Adipocyte (in vitro differentiated cells): ENCODE measurements at regions not wholly inside any gene's neighbourhood (a gene's known extent, or its start where the extent isn't known, plus 50 kb on each side); places are given as distances from the start of the nearest gene placed in this dataset.
"Not testable (repeated sequence)": the region's sequence is repeated elsewhere in the genome, so short reads cannot be mapped to it uniquely, and the experiment has no call there.

Experiments
- DNase-seq: peaks from one replicate; pipeline ENCODE4 v3.0.0-alpha.2; 2015; ENCODE audit warnings: low read depth
- H3K27me3 ChIP-seq: replicated peaks from 2 replicates; pipeline ENCODE4 v1.7.0; 2013; ENCODE audit warnings: mild to moderate bottlenecking, low read length, moderate library complexity; ENCODE audit not compliant: control insufficient read depth, insufficient read depth
- H3K36me3 ChIP-seq: 2 replicates; pipeline ENCODE4 v1.7.0; 2013; ENCODE audit warnings: low read length, mild to moderate bottlenecking, moderate library complexity; ENCODE audit not compliant: control insufficient read depth, insufficient read depth, severe bottlenecking
- H3K4me1 ChIP-seq: 2 replicates; pipeline ENCODE4 v1.7.0; 2013; ENCODE audit warnings: mild to moderate bottlenecking, low read length, moderate library complexity; ENCODE audit not compliant: control insufficient read depth, insufficient read depth
- H3K4me3 ChIP-seq: 2 replicates; pipeline ENCODE4 v1.7.0; 2013; ENCODE audit warnings: mild to moderate bottlenecking, low read length, moderate library complexity
- H3K9ac ChIP-seq: 2 replicates; pipeline ENCODE4 v1.7.0; 2013; ENCODE audit warnings: mild to moderate bottlenecking, low read length, moderate library complexity
- H3K9me3 ChIP-seq: 2 replicates; pipeline ENCODE4 v1.7.0; 2013; ENCODE audit warnings: mild to moderate bottlenecking, low read length, moderate library complexity; ENCODE audit not compliant: control insufficient read depth

GRCh38 chr20:33922224-33922623, 71.5 kb upstream of the RALY start:
- Histone ChIP-seq H3K4me1 (peaks cover 18% of the 10 kb centered on the region), H3K36me3 (no peaks in the 10 kb centered on the region), H3K27me3 (no peaks in the 10 kb centered on the region), H3K9ac (no peak overlapping the region), H3K9me3 (no peaks in the 10 kb centered on the region), H3K4me3 (no peak overlapping the region)
- no peak for DNase-seq

DNA sequence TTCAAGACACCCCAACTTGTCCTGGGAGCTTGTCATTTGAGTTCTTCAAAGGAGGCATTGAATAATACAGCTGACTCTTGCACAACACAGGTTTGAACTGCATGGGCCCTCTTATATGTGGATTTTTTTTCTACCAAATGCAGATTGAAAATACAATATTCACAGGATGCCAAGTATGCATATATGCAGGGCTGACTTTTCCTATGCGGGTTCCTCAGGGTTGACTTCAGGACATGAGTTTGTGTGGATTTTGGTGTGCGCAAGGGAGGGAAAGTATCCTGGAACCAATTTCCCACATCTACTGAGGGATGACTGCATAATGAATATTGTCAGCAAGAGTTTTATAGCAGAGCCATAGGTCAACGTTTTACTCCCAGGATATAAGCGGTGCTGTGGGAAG, 70.0 kb upstream of the RALY start:
- H3K36me3 ChIP-seq, result no peaks in the 10 kb centered on the region
- H3K27me3 ChIP-seq, result no peaks in the 10 kb centered on the region
- H3K4me1 ChIP-seq, result peaks cover 6% of the 10 kb centered on the region
- no peak overlapping the region for H3K9ac ChIP-seq
- H3K4me3 ChIP-seq, result no peak overlapping the region
- DNase-seq, result no peak
- H3K9me3 ChIP-seq, result no peaks in the 10 kb centered on the region

DNA sequence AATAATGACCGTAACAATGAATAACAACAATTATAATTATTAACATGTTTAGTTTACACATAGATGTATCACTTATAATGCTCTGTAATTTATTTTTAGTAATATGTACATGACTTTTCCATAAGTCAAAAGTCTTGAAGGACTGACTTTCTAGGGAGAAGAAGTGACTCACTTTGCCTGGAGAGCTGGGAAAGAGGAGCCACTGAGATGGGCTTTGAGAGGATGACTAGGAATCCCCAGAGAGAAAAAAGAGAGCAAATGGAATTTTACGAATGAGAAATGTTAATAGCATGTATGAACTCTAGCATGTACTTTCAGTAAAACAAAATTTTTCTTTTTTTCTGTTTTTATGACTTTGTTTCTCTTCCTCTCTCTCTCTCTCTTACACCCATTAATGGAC, 67.8 kb upstream of the RALY start:
- Histone ChIP-seq H3K36me3 (no peaks in the 10 kb centered on the region), H3K4me3 (no peak overlapping the region), H3K27me3 (peaks cover 8% of the 10 kb centered on the region), H3K4me1 (peaks cover 6% of the 10 kb centered on the region), H3K9ac (no peak overlapping the region), H3K9me3 (no peaks in the 10 kb centered on the region)
- DNase-seq, result peak; percentile 16

DNA sequence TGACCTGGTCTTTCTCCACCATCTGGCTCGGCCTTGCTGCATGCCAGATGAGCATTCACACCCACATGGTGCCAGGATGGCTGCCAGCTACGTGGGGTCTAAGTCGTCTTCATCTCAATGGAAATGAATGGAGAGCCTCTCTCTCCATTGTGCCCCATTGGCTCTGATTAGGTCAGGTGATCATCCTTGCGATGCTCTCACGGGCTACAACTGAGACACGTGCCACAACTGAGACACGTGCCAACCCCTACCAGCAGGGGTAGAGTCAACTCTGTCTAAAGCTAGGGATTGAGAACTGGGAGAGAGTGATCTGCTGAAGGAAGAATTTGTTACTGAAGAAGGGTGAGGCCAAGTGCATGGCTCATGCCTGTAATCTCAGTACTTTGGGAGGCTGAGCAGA, 67.3 kb upstream of the RALY start:
- Histone ChIP-seq H3K4me3 (no peak overlapping the region), H3K9ac (no peak overlapping the region)
- DNase-seq, result no peak

DNA sequence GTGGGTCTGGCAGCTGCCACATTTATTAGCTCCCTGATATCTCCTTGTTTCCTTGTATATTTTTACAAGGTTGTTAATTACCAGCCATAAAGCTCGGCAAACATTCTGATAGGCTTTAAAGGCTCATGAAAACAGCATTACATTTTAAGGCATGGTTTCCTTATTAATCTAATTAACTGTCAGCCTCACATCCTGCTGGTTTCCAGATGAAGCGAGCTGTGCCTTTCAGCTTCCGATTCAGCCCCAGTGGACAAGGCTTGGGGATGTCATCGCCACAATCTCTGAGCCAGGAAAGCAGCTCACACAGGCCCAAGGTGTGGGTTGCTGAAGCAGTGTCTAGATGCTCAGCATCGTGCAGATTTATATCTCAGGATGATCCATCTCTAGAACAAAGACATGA, 66.0 kb upstream of the RALY start:
- no peak overlapping the region for H3K9ac ChIP-seq
- peaks cover 6% of the 10 kb centered on the region for H3K4me1 ChIP-seq
- no peaks in the 10 kb centered on the region for H3K9me3 ChIP-seq
- H3K27me3 ChIP-seq, result peaks cover 8% of the 10 kb centered on the region
- H3K4me3 ChIP-seq, result no peak overlapping the region
- no peak for DNase-seq
- no peaks in the 10 kb centered on the region for H3K36me3 ChIP-seq

More for the DNA sequence above, 67.3 kb upstream of the RALY start:
- no peaks in the 10 kb centered on the region for H3K36me3 ChIP-seq
- H3K4me1 ChIP-seq, result peaks cover 6% of the 10 kb centered on the region
- H3K27me3 ChIP-seq, result peaks cover 8% of the 10 kb centered on the region
- H3K9me3 ChIP-seq, result no peaks in the 10 kb centered on the region

DNA sequence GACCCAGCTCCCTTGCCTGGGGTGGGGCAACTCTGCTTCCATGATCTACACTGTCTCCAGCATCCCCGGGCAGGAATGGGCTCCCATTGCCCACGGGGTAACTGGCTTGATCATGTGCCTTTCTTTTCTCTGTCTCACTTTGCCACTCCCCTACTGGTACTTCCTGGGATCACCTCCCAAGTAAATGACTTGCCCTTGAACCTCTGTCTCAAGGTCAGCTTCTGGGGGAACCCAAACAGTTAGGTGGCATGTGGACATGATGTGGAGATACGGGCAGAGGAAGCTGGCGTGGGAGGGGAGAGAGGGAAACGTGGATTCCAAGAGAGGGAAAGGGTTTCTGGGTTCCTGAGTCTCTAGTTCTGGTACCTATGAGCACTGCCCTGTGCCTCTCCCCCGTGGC, 63.8 kb upstream of the RALY start:
- H3K36me3 ChIP-seq, result no peaks in the 10 kb centered on the region

DNA sequence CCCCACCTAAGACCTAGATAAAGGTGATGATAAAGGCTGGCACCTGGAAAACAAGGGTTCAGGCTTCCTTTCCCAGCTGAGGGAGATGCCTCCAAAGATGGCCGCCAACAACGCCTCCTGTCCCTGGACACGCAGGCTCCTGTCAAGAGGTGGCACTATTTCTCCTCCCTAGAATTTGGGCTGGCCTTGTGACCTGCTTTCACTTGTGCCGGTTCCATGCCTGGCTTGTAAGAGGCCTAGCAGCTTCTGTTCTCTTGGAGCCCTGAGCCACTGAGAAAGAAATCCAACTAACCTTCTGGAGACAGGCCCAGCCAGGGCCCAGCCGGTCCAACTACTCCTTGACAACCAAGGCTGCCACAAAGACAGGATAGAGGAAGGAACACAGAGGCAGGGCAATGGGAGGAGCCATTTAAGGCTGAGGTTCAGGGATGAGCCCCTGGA, 60.2 kb upstream of the RALY start:
- peak; percentile 29 for DNase-seq
- Histone ChIP-seq H3K4me3 (no peak overlapping the region), H3K36me3 (no peaks in the 10 kb centered on the region), H3K27me3 (peaks cover 8% of the 10 kb centered on the region), H3K4me1 (no peaks in the 10 kb centered on the region), H3K9ac (peak overlapping the region; percentile 66), H3K9me3 (no peaks in the 10 kb centered on the region)

More for the DNA sequence above, 63.8 kb upstream of the RALY start:
- H3K4me1 ChIP-seq, result peaks cover 6% of the 10 kb centered on the region
- no peak for DNase-seq
- no peak overlapping the region for H3K4me3 ChIP-seq
- no peaks in the 10 kb centered on the region for H3K9me3 ChIP-seq
- H3K9ac ChIP-seq, result no peak overlapping the region
- peaks cover 8% of the 10 kb centered on the region for H3K27me3 ChIP-seq

DNA sequence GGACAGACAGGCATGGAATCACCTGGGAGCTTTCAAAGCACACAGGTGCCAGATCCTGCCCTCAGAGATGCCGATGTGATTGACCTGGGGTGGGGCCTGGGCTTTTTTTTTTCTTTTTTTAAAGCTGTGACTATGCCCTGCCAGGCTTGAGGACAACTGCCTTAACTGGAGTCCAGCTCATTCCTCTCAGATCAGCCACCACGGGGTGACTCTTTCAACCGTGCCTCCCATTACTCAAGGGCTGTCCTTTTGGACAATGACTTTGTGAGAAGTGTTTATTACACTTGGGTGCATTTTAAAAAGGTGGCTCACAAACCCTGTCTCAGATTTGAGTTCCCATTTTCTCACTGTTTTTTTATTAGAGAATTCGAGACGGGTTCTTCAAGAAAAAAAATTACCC, 57.1 kb upstream of the RALY start:
- DNase-seq, result no peak
- Histone ChIP-seq H3K4me3 (no peak overlapping the region), H3K4me1 (no peaks in the 10 kb centered on the region), H3K9me3 (no peaks in the 10 kb centered on the region), H3K9ac (no peak overlapping the region), H3K27me3 (no peaks in the 10 kb centered on the region), H3K36me3 (no peaks in the 10 kb centered on the region)

DNA sequence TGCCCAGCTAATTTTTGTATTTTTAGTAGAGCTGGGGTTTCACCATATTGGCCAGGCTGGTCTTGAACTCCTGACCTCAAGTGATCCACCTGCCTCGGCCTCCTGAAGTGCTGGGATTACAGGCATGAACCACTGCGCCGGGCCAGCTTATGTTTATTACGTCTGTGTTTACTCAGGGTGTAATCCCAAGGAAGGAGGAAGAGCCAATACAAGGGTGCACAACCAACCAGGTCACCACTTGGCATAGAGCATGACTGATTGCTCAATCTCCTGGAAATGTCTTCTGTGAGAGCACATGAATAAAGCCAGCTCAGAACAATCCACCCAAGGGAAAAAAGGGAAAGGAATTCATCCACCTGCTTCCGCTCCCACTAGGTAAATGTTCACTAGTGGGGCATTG, 54.7 kb upstream of the RALY start:
- H3K27me3 ChIP-seq, H3K9me3 ChIP-seq, H3K4me1 ChIP-seq, H3K36me3 ChIP-seq, H3K9ac ChIP-seq, H3K4me3 ChIP-seq: not testable (repeated sequence)
- DNase-seq, result peak; percentile 42

- Histone ChIP-seq H3K9ac (no peak overlapping the region), H3K4me3 (no peak overlapping the region), H3K36me3 (no peaks in the 10 kb centered on the region)
These were observed 53.0 kb upstream of the RALY start for GRCh38 chr20:33940666-33941065.

More at GRCh38 chr20:33940666-33941065, 53.0 kb upstream of the RALY start:
- Histone ChIP-seq H3K9me3 (no peaks in the 10 kb centered on the region), H3K27me3 (peaks cover 3% of the 10 kb centered on the region), H3K4me1 (peaks cover 2% of the 10 kb centered on the region)
- no peak for DNase-seq
